Common myeloid progenitor, CD34-positive (primary cell): ENCODE measurements at regions not wholly inside any gene's neighbourhood (a gene's known extent, or its start where the extent isn't known, plus 50 kb on each side); places are given as distances from the start of the nearest gene placed in this dataset.

Source experiments
- CTCF ChIA-PET: fragments of 350-600 bp; sonication (Branson Sonifier 250); formaldehyde crosslinking; loops from one replicate; lab custom pipeline; 2021; ENCODE audit warnings: antibody characterized with exemption; lab: Charles Lee
- POLR2A ChIA-PET: fragments of 350-600 bp; sonication (Branson Sonifier 250); formaldehyde crosslinking; loops from one replicate; lab custom pipeline; 2021; ENCODE audit warnings: antibody characterized with exemption; lab: Charles Lee
- DNase-seq, 3 donors: peaks; one replicate each; pipeline versions ENCODE4 v3.0.0 to v3.0.0-alpha.2; 2013
- H3K27ac ChIP-seq, 2 experiments: 1 replicate in 1 of 2; 2 replicates in 1 of 2; pipeline ENCODE4 v1.7.0; 2013; ENCODE audit warnings: inconsistent platforms in 2 of 2, low read length in 2 of 2, mild to moderate bottlenecking in 2 of 2, low read depth in 1 of 2, moderate library complexity in 1 of 2; ENCODE audit not compliant: severe bottlenecking in 2 of 2, insufficient read depth in 1 of 2, poor library complexity in 1 of 2
- H3K27me3 ChIP-seq, 5 experiments: replicated peaks in 2 of 5; 1 replicate in 3 of 5; 2 replicates in 2 of 5; pipeline versions ENCODE4 v1.6.1 to v1.7.0; 2013; ENCODE audit warnings: low read length in 4 of 5, mild to moderate bottlenecking in 2 of 5, moderate library complexity in 2 of 5, inconsistent platforms in 1 of 5; ENCODE audit not compliant: insufficient read depth in 5 of 5, control insufficient read depth in 4 of 5
- H3K36me3 ChIP-seq, 4 experiments: 1 replicate in 2 of 4; 2 replicates in 2 of 4; pipeline versions ENCODE4 v1.6.1 to v1.7.0; 2013; ENCODE audit warnings: low read length in 3 of 4, control low read depth in 1 of 4, mild to moderate bottlenecking in 1 of 4; ENCODE audit not compliant: control insufficient read depth in 4 of 4, insufficient read depth in 4 of 4
- H3K4me1 ChIP-seq, 4 experiments: 1 replicate in 3 of 4; 2 replicates in 1 of 4; pipeline versions ENCODE4 v1.6.1 to v1.7.1; 2013; ENCODE audit warnings: low read length in 3 of 4, mild to moderate bottlenecking in 3 of 4, control low read depth in 1 of 4, inconsistent platforms in 1 of 4, moderate library complexity in 1 of 4; ENCODE audit not compliant: control insufficient read depth in 4 of 4, insufficient read depth in 4 of 4; ENCODE audit errors: control extremely low read depth in 1 of 4
- H3K4me3 ChIP-seq, 7 experiments: 1 replicate in 4 of 7; 2 replicates in 3 of 7; pipeline versions ENCODE4 v1.5.1 to v1.7.0; 2013; ENCODE audit warnings: mild to moderate bottlenecking in 7 of 7, low read length in 6 of 7, moderate library complexity in 6 of 7, inconsistent platforms in 2 of 7, low read depth in 2 of 7, control low read depth in 1 of 7; ENCODE audit not compliant: insufficient read depth in 4 of 7, control insufficient read depth in 1 of 7; ENCODE audit errors: extremely low read depth in 1 of 7
- H3K9me3 ChIP-seq, 5 experiments: 1 replicate in 4 of 5; 2 replicates in 1 of 5; pipeline versions ENCODE4 v1.6.1 to v1.7.1; 2013; ENCODE audit warnings: low read length in 4 of 5, mild to moderate bottlenecking in 2 of 5, inconsistent platforms in 1 of 5, low read depth in 1 of 5, moderate library complexity in 1 of 5; ENCODE audit not compliant: control insufficient read depth in 4 of 5, insufficient read depth in 2 of 5; ENCODE audit errors: control extremely low read depth in 1 of 5
- WGBS: methylation state at CpG from one replicate; pipeline ENCODE4 v1.1.5; 2013; ENCODE audit not compliant: insufficient coverage; 5-methylcytosine and 5-hydroxymethylcytosine counted together

DNA sequence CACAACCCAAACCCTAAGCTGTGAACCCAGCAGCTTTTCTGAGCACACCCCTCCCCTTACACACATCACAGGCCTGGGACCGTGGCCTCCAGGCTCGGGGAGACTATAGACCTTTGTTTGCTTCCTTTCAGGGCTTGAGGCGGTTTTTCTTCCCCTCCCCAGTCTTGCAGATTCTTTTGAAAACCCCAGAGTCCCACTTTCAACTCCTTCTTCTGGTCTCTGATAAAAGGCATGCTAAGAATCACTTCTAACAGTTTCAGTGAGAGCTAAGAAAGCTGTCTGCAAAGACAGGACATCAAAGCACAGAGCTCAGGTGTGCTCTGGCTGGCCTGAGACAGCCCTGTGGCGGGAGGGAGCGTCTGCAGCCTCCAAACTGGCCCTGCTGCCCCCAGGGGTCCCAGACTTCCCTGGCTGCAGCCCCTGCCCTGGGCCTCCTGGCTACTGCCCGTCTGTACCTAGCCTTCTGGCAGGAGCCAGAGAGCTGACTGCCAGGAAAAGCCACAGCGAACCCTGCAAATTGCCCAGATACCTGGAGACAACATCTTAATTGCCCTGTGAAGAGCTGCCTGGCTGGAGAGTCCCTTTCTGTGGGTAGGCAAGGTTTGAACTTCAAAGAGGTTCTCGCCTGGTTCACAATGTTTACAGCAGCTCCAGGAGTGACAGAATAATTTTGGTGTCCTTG, 138.9 kb downstream of the GADD45G start:
- Histone ChIP-seq H3K27ac (no peak overlapping the region), H3K4me3 (no peak overlapping the region), H3K36me3 (no peaks in the 10 kb centered on the region), H3K9me3 (peaks cover 0 to 4% (median 0%) of the 10 kb centered on the region in 5 experiments), H3K4me1 (peaks cover 2 to 28% (median 21%) of the 10 kb centered on the region in 4 experiments), H3K27me3 (no peaks in the 10 kb centered on the region)
- CTCF ChIA-PET, result interaction anchor here (0.9 to 1.5 kb wide), 3 partner anchors 8 to 119 kb away, joined by 3 read pairs; no protein-coding TSS in a partner anchor
- peak in 2 of 3 donors; percentile 35 for DNase-seq
- WGBS, result 51% methylated on average over 7 of the region's 8 CpGs
- POLR2A ChIA-PET, result no interaction called here

- ChIA-PET POLR2A (no interaction called here), CTCF (interaction anchor here (0.9 to 1.5 kb wide), 2 partner anchors 8 to 12 kb away, joined by 3 read pairs; no protein-coding TSS in a partner anchor)
- peaks cover 0 to 4% (median 0%) of the 10 kb centered on the region in 5 experiments for H3K9me3 ChIP-seq
- no peak overlapping the region for H3K27ac ChIP-seq
- no peaks in the 10 kb centered on the region for H3K27me3 ChIP-seq
- no peak for DNase-seq
- WGBS, result 92% methylated on average over 4 of the region's 8 CpGs
- no peaks in the 10 kb centered on the region for H3K36me3 ChIP-seq
- no peak overlapping the region for H3K4me3 ChIP-seq
- H3K4me1 ChIP-seq, result peaks cover 2 to 29% (median 25%) of the 10 kb centered on the region in 4 experiments
Observed at GRCh38 chr9:89744255-89744648, 139.4 kb downstream of the GADD45G start.

GRCh38 chr9:89744730-89745129, 139.9 kb downstream of the GADD45G start:
- ChIA-PET POLR2A (no interaction called here), CTCF (no interaction called here)
- peaks cover under 1 to 29% (median 25%) of the 10 kb centered on the region in 4 experiments for H3K4me1 ChIP-seq

GRCh38 chr9:89745601-89746376, 141.0 kb downstream of the GADD45G start:
- Histone ChIP-seq H3K4me3 (no peak overlapping the region), H3K9me3 (peaks cover 0 to 4% (median 0%) of the 10 kb centered on the region in 5 experiments), H3K4me1 (peaks cover 0 to 22% (median 19%) of the 10 kb centered on the region in 4 experiments), H3K27me3 (no peaks in the 10 kb centered on the region), H3K36me3 (no peaks in the 10 kb centered on the region), H3K27ac (no peak overlapping the region)
- no peak for DNase-seq
- CTCF ChIA-PET, result no interaction called here
- 97% methylated on average over 6 of the region's 9 CpGs for WGBS
- POLR2A ChIA-PET, result no interaction called here

More at GRCh38 chr9:89744730-89745129, 139.9 kb downstream of the GADD45G start:
- H3K27me3 ChIP-seq, result no peaks in the 10 kb centered on the region
- DNase-seq, result no peak
- H3K4me3 ChIP-seq, result no peak overlapping the region
- WGBS, result 92% methylated on average over 2 of the region's 3 CpGs
- peaks cover 0 to 4% (median 0%) of the 10 kb centered on the region in 5 experiments for H3K9me3 ChIP-seq
- H3K27ac ChIP-seq, result no peak overlapping the region
- H3K36me3 ChIP-seq, result no peaks in the 10 kb centered on the region

- CTCF ChIA-PET, result no interaction called here
Observed at GRCh38 chr9:89746385-89747116, 141.7 kb downstream of the GADD45G start.

DNA sequence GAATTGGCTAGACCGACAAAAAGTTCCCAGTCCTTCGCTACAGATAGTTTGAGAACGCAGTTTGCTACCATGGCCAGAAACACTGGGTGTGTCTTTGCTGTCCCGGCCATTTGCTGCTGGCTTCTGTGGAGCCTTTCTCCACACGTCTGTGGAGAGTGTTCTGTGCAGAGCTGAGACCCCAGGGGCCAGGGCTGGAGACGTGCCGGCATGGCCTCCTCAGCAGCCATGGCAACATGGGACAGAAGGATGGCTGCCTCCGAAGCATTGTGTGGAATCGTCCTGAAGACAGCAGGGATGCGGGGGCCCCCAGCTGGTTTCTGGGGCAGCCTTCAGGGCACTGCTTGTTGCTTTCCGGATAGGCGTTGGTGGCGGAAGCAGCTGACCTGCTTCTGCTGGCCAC, 142.8 kb downstream of the GADD45G start:
- ChIA-PET POLR2A (interaction anchor here (0.7 kb wide), 1 partner anchor 53 kb away, joined by 3 read pairs; no protein-coding TSS in a partner anchor), CTCF (no interaction called here)
- Histone ChIP-seq H3K36me3 (no peaks in the 10 kb centered on the region), H3K27me3 (peaks cover 0 to 2% (median 0%) of the 10 kb centered on the region in 5 experiments), H3K27ac (no peak overlapping the region), H3K9me3 (peaks cover 0 to 4% (median 0%) of the 10 kb centered on the region in 5 experiments), H3K4me1 (peaks cover 0 to 22% (median 19%) of the 10 kb centered on the region in 4 experiments), H3K4me3 (no peak overlapping the region)
- DNase-seq, result no peak
- WGBS, result 96% methylated on average over 10 of the region's 13 CpGs

More at GRCh38 chr9:89746385-89747116, 141.7 kb downstream of the GADD45G start:
- H3K27ac ChIP-seq, result no peak overlapping the region
- 99% methylated on average over 15 of the region's 15 CpGs for WGBS
- H3K4me3 ChIP-seq, result no peak overlapping the region
- POLR2A ChIA-PET, result interaction anchor here (0.7 kb wide), 1 partner anchor 52 kb away, joined by 3 read pairs; no protein-coding TSS in a partner anchor
- peaks cover 0 to 22% (median 19%) of the 10 kb centered on the region in 4 experiments for H3K4me1 ChIP-seq
- no peak for DNase-seq
- peaks cover 0 to 2% (median 0%) of the 10 kb centered on the region in 5 experiments for H3K27me3 ChIP-seq
- H3K36me3 ChIP-seq, result no peaks in the 10 kb centered on the region
- H3K9me3 ChIP-seq, result peaks cover 0 to 4% (median 0%) of the 10 kb centered on the region in 5 experiments
